GM23338 (cell line): ENCODE measurements at regions not wholly inside any gene's neighbourhood (a gene's known extent, or its start where the extent isn't known, plus 50 kb on each side); places are given as distances from the start of the nearest gene placed in this dataset.

ENCODE experiments used
- CTCF ChIP-seq, 2 experiments: fragments of 200-600 bp in 1 of 2; sonication (generic) in 1 of 2; conservative IDR thresholded peaks; 2 replicates each; pipeline versions ENCODE4 v1.5.1 to v1.6.1; 2016 to 2017; ENCODE audit warnings: antibody characterized with exemption in 2 of 2, low read depth in 2 of 2, mild to moderate bottlenecking in 2 of 2, moderate library complexity in 1 of 2
- EZH2 ChIP-seq: fragments of 200-600 bp; sonication (generic); IDR thresholded peaks from one replicate; pipeline ENCODE4 v1.8.0; 2017; ENCODE audit warnings: antibody characterized with exemption, mild to moderate bottlenecking, low read depth; ENCODE audit not compliant: unreplicated experiment
- EZH2phosphoT487 ChIP-seq: fragments of 200-600 bp; sonication (generic); IDR thresholded peaks from one replicate; pipeline ENCODE4 v1.8.1; 2018; ENCODE audit warnings: antibody characterized with exemption; ENCODE audit not compliant: unreplicated experiment
- JUNB ChIP-seq: IDR thresholded peaks from one replicate; pipeline ENCODE4 v1.6.1; 2016; ENCODE audit warnings: antibody characterized with exemption; ENCODE audit not compliant: unreplicated experiment
- POLR2AphosphoS5 ChIP-seq: IDR thresholded peaks from 2 replicates; pipeline ENCODE4 v1.6.1; 2016; ENCODE audit warnings: antibody characterized with exemption, low read depth
- REST ChIP-seq: IDR thresholded peaks from one replicate; pipeline ENCODE4 v1.6.1; 2018; ENCODE audit warnings: antibody characterized with exemption; ENCODE audit not compliant: unreplicated experiment
- STAT1 ChIP-seq: IDR thresholded peaks from one replicate; pipeline ENCODE4 v1.6.1; 2016; ENCODE audit warnings: antibody characterized with exemption; ENCODE audit not compliant: unreplicated experiment

GRCh38 chr18:30271716-30272115, 770.8 kb downstream of the DSC3 start:
- TF ChIP-seq CTCF (conservative IDR thresholded peaks at IDR 0.05; ENCODE audit: low read depth in 2 of 2) (peak; percentile 53 to 77), POLR2AphosphoS5 (no peak), EZH2 (no peak), JUNB (no peak), STAT1 (no peak), REST (no peak), EZH2phosphoT487 (no peak)
